ENCODE measurements at regions not wholly inside any gene's neighbourhood (a gene's known extent, or its start where the extent isn't known, plus 50 kb on each side); places are given as distances from the start of the nearest gene placed in this dataset.

- H3K4me1 Mint-ChIP-seq (ENCODE audit: low read depth): no peaks in the 10 kb centered on the region
- H3K27ac Mint-ChIP-seq: no peak overlapping the region
- H3K9me3 Mint-ChIP-seq: no peaks in the 10 kb centered on the region
- H3K27me3 Mint-ChIP-seq: peaks cover 40% of the 10 kb centered on the region
- H3K4me3 Mint-ChIP-seq: no peak overlapping the region
- no peak for DNase-seq
- H3K36me3 Mint-ChIP-seq (ENCODE audit: low read depth): no peaks in the 10 kb centered on the region
These were observed 157.4 kb upstream of the PDE10A start for GRCh38 chr6:165820407-165820806.

- DNase-seq: no peak
- H3K9me3 Mint-ChIP-seq: no peaks in the 10 kb centered on the region
- H3K4me1 Mint-ChIP-seq (ENCODE audit: low read depth): no peaks in the 10 kb centered on the region
- no peak overlapping the region for H3K4me3 Mint-ChIP-seq
- H3K27ac Mint-ChIP-seq: no peak overlapping the region
- peaks cover 40% of the 10 kb centered on the region for H3K27me3 Mint-ChIP-seq
- no peaks in the 10 kb centered on the region for H3K36me3 Mint-ChIP-seq (ENCODE audit: low read depth)
These were observed 156.4 kb upstream of the PDE10A start for GRCh38 chr6:165819394-165819793.

DNA sequence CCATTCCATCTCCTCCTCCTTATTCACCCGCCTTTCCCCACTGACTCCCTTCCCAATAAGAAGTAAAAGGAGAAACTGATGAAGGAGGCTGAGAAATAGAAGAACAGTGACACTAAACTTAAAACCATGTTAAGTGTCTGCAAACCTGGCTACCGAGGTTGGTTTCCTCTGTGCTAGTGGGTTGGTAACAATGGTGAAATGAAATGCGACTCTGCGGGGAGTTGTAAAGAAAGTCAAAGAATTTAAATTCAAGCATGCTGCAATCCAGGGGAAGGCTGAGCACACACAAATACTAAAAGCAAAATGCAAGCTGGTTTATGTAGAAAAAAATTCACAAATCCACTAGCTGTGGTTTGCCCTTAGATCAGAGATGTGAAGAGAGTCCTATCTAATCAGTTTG lies 155.2 kb upstream of the PDE10A start:
- Mint-ChIP-seq H3K27me3 (peaks cover 45% of the 10 kb centered on the region), H3K9me3 (no peaks in the 10 kb centered on the region), H3K4me1 (ENCODE audit: low read depth) (no peaks in the 10 kb centered on the region), H3K27ac (no peak overlapping the region), H3K4me3 (no peak overlapping the region), H3K36me3 (ENCODE audit: low read depth) (no peaks in the 10 kb centered on the region)
- no peak for DNase-seq

DNA sequence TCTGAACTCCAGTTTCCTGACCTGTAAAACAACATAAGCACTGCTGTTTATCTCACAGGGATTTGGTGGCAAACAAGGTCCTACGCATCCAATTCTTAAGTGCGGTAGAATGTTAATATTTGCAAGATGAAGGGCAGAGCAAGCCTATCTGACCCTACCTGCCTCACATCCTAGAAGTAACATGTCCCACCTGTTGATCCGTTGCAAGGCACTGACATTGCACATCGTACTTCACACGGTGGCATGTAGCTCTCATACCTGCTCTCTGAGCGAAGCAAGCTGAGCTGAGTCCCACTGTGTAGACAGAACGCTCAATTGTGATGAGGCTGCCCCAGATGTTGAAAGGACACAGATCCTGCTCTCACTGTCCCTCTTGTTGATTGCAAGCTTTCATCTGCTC lies 154.7 kb upstream of the PDE10A start:
- Mint-ChIP-seq H3K4me3 (no peak overlapping the region), H3K4me1 (ENCODE audit: low read depth) (no peaks in the 10 kb centered on the region), H3K27me3 (peaks cover 45% of the 10 kb centered on the region), H3K36me3 (ENCODE audit: low read depth) (no peaks in the 10 kb centered on the region), H3K27ac (no peak overlapping the region), H3K9me3 (no peaks in the 10 kb centered on the region)
- DNase-seq: no peak

DNA sequence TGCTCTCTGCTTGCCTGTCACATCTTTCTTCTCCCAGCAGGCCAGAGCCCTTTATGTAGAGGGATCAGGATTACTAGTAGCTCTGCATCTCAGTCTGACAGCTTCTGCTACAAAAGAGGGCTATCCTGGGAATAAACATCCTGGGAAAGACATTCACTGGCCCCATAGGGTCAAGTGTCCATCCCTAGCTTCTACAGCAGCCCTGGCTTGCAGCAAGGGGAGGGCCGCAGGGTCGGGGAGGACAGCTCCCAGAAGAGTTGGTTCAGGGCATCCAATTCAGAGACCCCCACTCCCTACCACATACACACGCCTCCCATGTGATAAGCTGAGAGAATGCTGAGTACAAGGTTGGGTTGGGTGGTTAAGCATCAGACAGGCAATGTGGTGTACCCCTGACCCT lies 154.1 kb upstream of the PDE10A start:
- H3K27me3 Mint-ChIP-seq: peaks cover 45% of the 10 kb centered on the region
- no peaks in the 10 kb centered on the region for H3K36me3 Mint-ChIP-seq (ENCODE audit: low read depth)
- no peak for DNase-seq
- no peaks in the 10 kb centered on the region for H3K4me1 Mint-ChIP-seq (ENCODE audit: low read depth)
- no peak overlapping the region for H3K4me3 Mint-ChIP-seq
- H3K27ac Mint-ChIP-seq: no peak overlapping the region
- no peaks in the 10 kb centered on the region for H3K9me3 Mint-ChIP-seq

DNA sequence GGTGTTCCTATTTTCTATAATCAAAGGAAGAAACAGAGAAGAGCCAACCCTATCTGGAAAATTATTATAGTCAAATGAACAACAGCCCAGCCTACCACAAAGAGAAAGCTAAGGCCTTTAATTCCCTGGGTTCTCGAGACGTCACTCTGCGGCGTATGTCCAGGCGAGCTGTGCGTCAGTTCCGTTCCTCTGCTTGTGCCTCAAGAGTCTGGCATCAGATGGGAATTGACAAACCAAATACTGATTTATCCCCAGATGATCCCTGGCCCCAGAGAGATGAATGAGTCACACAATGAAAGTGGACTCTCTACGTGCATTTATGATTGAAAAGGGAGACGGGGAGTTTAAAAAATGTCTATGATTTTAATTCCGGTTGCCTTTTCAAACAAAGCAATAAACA lies 151.6 kb upstream of the PDE10A start:
- no peak overlapping the region for H3K4me3 Mint-ChIP-seq
- H3K27me3 Mint-ChIP-seq: peaks cover 34% of the 10 kb centered on the region
- no peak for DNase-seq
- H3K9me3 Mint-ChIP-seq: no peaks in the 10 kb centered on the region
- H3K36me3 Mint-ChIP-seq (ENCODE audit: low read depth): no peaks in the 10 kb centered on the region
- H3K4me1 Mint-ChIP-seq (ENCODE audit: low read depth): no peaks in the 10 kb centered on the region
- H3K27ac Mint-ChIP-seq: no peak overlapping the region

GRCh38 chr6:165811512-165811911 lies 148.5 kb upstream of the PDE10A start:
- Mint-ChIP-seq H3K9me3 (no peaks in the 10 kb centered on the region), H3K4me3 (no peak overlapping the region), H3K4me1 (ENCODE audit: low read depth) (no peaks in the 10 kb centered on the region), H3K27ac (no peak overlapping the region), H3K27me3 (peaks cover 14% of the 10 kb centered on the region), H3K36me3 (ENCODE audit: low read depth) (no peaks in the 10 kb centered on the region)
- no peak for DNase-seq

DNA sequence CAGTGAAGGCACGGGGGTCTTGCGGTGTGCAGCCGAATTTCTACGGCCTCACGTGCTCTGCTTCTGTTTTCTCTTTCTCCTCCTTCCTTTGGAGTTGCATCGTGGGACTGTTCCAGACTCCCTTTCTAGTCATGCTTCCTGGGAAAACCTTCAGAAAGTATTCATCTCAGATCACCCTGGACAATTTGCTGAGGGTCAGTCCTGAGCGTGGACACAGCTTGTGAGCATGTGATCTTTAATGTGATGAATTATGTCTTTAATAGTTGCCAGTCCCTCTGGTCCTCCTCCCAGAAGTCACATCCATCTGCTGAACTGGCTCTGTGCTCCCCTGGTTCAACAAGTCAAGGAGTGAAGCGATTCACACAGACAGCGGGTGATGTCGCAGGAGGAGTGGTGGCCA lies 145.0 kb upstream of the PDE10A start:
- no peak for DNase-seq
- Mint-ChIP-seq H3K36me3 (ENCODE audit: low read depth) (no peaks in the 10 kb centered on the region), H3K27ac (no peak overlapping the region)

GRCh38 chr6:165807249-165807960 lies 144.4 kb upstream of the PDE10A start:
- DNase-seq: no peak
- no peaks in the 10 kb centered on the region for H3K36me3 Mint-ChIP-seq (ENCODE audit: low read depth)
- H3K4me1 Mint-ChIP-seq (ENCODE audit: low read depth): no peaks in the 10 kb centered on the region
- peaks cover 35% of the 10 kb centered on the region for H3K27me3 Mint-ChIP-seq
- no peak overlapping the region for H3K4me3 Mint-ChIP-seq
- no peak overlapping the region for H3K27ac Mint-ChIP-seq
- H3K9me3 Mint-ChIP-seq: no peaks in the 10 kb centered on the region

More for the DNA sequence above, 145.0 kb upstream of the PDE10A start:
- Mint-ChIP-seq H3K4me1 (ENCODE audit: low read depth) (no peaks in the 10 kb centered on the region), H3K4me3 (no peak overlapping the region), H3K27me3 (peaks cover 32% of the 10 kb centered on the region), H3K9me3 (no peaks in the 10 kb centered on the region)

GRCh38 chr6:165806126-165806810 lies 143.2 kb upstream of the PDE10A start:
- H3K4me1 Mint-ChIP-seq (ENCODE audit: low read depth): no peaks in the 10 kb centered on the region
- no peak overlapping the region for H3K4me3 Mint-ChIP-seq
- H3K27me3 Mint-ChIP-seq: peaks cover 35% of the 10 kb centered on the region
- H3K9me3 Mint-ChIP-seq: no peaks in the 10 kb centered on the region
- no peak for DNase-seq
- H3K27ac Mint-ChIP-seq: no peak overlapping the region
- H3K36me3 Mint-ChIP-seq (ENCODE audit: low read depth): no peaks in the 10 kb centered on the region

DNA sequence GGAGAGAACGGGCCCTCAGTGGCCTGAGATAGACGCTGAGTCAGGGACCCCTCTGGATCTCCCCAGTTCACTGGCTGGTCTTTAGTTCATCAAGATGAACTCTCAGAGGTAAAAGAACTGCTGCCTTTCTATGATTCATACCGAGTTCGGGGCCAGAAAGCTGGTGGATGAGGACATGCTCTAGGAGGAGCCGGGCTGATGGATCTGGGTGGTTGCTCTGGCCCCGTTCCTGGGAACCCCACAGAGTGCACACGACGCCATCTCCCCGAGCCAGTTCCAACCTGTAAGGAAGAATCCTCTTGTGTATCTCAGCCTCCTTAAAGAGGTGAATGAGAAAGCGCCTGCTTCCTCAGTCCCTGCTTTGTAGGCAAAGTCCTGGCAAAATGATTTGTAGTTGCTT lies 142.6 kb upstream of the PDE10A start:
- no peaks in the 10 kb centered on the region for H3K4me1 Mint-ChIP-seq (ENCODE audit: low read depth)
- DNase-seq: no peak
- H3K27ac Mint-ChIP-seq: no peak overlapping the region
- peaks cover 35% of the 10 kb centered on the region for H3K27me3 Mint-ChIP-seq
- H3K36me3 Mint-ChIP-seq (ENCODE audit: low read depth): no peaks in the 10 kb centered on the region
- H3K9me3 Mint-ChIP-seq: no peaks in the 10 kb centered on the region
- H3K4me3 Mint-ChIP-seq: no peak overlapping the region

DNA sequence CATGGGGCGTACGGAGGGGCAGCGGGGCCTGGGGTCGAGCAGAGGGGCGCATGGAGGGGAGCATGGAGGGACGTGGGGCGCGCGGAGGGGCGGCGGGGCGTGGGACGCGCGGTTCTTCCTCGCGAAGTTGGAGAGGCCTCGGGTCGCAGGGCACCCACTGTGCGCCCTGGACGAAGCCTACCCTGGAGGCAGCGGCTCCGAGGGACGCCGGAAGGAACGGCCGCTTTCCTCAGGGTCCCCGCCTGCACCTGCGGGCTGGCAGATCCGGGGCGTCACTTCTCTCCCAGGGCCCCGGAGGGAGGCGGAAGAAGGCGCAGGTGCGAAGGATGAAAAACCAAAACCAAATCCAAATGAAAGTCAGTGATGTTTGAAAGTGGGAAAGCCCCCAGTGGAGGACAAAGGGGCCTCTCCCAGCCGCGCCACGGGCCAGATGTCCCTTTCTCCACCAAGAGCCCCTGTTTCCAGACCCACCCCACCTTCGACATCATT lies 142.1 kb upstream of the PDE10A start:
- Mint-ChIP-seq H3K27ac (no peak overlapping the region), H3K27me3 (peaks cover 35% of the 10 kb centered on the region), H3K36me3 (ENCODE audit: low read depth) (no peaks in the 10 kb centered on the region)

DNA sequence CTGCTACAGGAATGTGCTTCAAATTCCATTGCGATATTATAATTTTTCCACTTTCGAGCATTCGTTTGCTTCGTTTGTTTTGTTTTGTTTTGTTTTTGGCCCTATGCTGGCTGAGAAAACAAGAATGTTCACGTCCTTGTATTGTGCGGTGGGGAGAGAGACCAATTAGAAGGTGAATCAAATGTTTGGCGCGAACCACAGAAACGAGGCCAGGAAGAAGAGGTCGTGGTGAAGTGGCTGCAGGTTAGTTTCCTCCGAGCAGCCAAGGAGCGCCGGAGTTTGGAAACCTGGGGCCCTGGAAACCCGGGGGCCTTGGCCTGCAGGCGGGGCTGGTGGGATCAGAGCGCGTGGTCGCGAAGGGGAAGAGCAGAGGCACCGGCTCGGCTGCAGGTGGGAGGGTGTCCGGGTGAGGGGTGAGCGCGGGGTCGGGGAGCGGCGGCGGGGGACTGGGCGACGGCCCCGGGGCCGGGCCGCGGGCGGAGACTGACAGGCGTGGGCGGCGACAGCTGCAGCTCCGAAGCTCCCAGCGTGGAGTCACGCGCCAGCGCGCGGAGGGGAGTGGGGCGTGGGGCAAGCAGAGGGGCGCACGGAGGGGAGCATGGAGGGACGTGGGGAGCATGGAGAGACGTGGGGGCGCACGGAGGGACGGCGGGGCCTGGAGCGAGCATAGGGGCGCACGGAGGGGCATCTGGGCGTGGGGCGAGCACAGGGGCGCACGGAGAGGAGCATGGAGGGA lies 141.5 kb upstream of the PDE10A start:
- H3K36me3 Mint-ChIP-seq (ENCODE audit: low read depth): no peaks in the 10 kb centered on the region
- DNase-seq: no peak
- no peaks in the 10 kb centered on the region for H3K4me1 Mint-ChIP-seq (ENCODE audit: low read depth)
- no peak overlapping the region for H3K27ac Mint-ChIP-seq
- peaks cover 35% of the 10 kb centered on the region for H3K27me3 Mint-ChIP-seq
- no peaks in the 10 kb centered on the region for H3K9me3 Mint-ChIP-seq
- H3K4me3 Mint-ChIP-seq: no peak overlapping the region

More for the DNA sequence above, 142.1 kb upstream of the PDE10A start:
- Mint-ChIP-seq H3K4me3 (no peak overlapping the region), H3K9me3 (no peaks in the 10 kb centered on the region), H3K4me1 (ENCODE audit: low read depth) (no peaks in the 10 kb centered on the region)
- no peak for DNase-seq

GRCh38 chr6:165800337-165800736 lies 137.3 kb upstream of the PDE10A start:
- no peaks in the 10 kb centered on the region for H3K36me3 Mint-ChIP-seq (ENCODE audit: low read depth)
- no peaks in the 10 kb centered on the region for H3K4me1 Mint-ChIP-seq (ENCODE audit: low read depth)
- H3K4me3 Mint-ChIP-seq: no peak overlapping the region
- no peak for DNase-seq
- H3K27ac Mint-ChIP-seq: no peak overlapping the region
- peaks cover 21% of the 10 kb centered on the region for H3K27me3 Mint-ChIP-seq
- no peaks in the 10 kb centered on the region for H3K9me3 Mint-ChIP-seq
